ENCODE measurements at regions not wholly inside any gene's neighbourhood (a gene's known extent, or its start where the extent isn't known, plus 50 kb on each side); places are given as distances from the start of the nearest gene placed in this dataset.
"Not testable (repeated sequence)": the region's sequence is repeated elsewhere in the genome, so short reads cannot be mapped to it uniquely, and the experiment has no call there.

DNA sequence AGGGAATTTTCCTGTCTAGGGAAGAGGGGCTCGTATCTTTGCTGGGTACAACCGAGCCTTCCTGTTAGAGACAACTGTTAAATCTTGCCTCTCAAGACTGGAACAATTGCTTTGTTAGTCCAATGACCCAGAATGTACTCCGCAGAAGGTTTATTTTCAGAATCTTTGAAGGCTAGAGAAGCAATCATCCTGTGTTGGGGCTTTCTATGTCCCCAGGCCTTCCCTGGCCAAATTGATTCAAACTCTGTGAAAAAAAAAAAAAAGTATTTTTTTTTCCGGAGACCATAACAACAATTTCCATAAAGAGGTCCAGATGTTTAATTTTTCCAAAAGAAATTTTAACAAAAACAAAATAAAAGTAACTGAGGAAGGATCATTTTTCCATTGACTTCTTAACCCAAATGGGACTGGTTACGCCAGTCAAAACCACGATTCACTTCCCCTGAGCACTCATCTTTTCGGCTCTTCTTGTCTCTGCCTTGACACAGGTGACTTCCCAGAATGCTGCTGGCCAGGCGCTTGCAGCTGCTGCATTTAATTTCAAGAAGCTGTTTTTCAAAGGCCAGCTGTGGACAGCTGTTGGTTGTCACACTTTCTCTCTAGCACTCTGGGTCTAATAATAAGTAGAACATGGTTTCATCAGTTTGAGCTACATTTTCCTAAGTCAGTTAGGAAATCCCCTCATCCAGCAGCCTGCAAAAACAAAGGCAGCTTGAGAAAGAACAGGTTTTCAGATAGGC lies 81.6 kb upstream of the MANSC4 start:
- Histone ChIP-seq H3K36me3 (ENCODE audit: control insufficient read depth in 4 of 4, insufficient read depth in 4 of 4, low read length in 4 of 4) (no peaks in the 10 kb centered on the region), H3K27ac (ENCODE audit: low read depth in 1 of 2, low read length in 1 of 2) (no peak overlapping the region), H3K27me3 (ENCODE audit: control insufficient read depth in 3 of 3, insufficient read depth in 3 of 3, low read length in 2 of 3) (no peaks in the 10 kb centered on the region), H3K9me3 (ENCODE audit: control insufficient read depth in 4 of 4, insufficient read depth in 3 of 4, low read length in 3 of 4) (peaks cover 0 to 3% (median 0%) of the 10 kb centered on the region in 4 donors), H3K4me3 (no peak overlapping the region), H3K9ac (ENCODE audit: insufficient read depth in 1 of 2, low read length in 2 of 2) (no peak overlapping the region), H3K4me1 (ENCODE audit: control insufficient read depth in 5 of 5, insufficient read depth in 5 of 5, low read length in 5 of 5) (peaks cover 0 to 8% (median 0%) of the 10 kb centered on the region in 5 donors)
- DNase-seq (peak; percentile 75 to 93 (median 89)), ATAC-seq (ENCODE audit: insufficient read depth, low FRiP score) (no peak)
- 72 to 84% methylated on average over 8 of the region's 8 CpGs for WGBS, 2 donors
- TF ChIP-seq, protein P1, sequence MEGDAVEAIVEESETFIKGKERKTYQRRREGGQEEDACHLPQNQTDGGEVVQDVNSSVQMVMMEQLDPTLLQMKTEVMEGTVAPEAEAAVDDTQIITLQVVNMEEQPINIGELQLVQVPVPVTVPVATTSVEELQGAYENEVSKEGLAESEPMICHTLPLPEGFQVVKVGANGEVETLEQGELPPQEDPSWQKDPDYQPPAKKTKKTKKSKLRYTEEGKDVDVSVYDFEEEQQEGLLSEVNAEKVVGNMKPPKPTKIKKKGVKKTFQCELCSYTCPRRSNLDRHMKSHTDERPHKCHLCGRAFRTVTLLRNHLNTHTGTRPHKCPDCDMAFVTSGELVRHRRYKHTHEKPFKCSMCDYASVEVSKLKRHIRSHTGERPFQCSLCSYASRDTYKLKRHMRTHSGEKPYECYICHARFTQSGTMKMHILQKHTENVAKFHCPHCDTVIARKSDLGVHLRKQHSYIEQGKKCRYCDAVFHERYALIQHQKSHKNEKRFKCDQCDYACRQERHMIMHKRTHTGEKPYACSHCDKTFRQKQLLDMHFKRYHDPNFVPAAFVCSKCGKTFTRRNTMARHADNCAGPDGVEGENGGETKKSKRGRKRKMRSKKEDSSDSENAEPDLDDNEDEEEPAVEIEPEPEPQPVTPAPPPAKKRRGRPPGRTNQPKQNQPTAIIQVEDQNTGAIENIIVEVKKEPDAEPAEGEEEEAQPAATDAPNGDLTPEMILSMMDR (IDR thresholded peaks at IDR 0.05; ENCODE audit: control extremely low read depth, extremely low read depth): no peak

DNA sequence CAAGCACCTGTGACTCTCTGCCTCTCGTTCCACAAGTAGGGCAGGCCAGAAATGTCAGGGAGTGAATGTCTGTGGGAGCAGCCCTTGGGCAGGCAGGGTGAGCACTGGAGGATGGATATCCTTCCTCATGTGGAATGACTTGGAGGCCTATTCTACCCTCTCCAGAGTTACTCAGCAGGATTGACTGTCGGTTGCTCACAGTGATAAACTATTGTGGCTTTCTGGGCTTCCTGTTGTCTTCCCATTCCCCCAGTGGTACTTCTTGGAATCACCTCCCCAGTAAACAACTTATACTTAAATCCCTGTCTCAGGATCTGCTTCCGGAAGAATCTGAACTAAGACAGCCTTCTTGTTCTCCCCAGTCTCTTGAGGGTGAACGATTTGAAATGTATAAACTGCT lies 79.6 kb upstream of the MANSC4 start:
- Histone ChIP-seq H3K27me3 (ENCODE audit: control insufficient read depth in 3 of 3, insufficient read depth in 3 of 3, low read length in 2 of 3) (no peaks in the 10 kb centered on the region), H3K4me3 (no peak overlapping the region), H3K4me1 (ENCODE audit: control insufficient read depth in 5 of 5, insufficient read depth in 5 of 5, low read length in 5 of 5) (peaks cover 0 to 5% (median 0%) of the 10 kb centered on the region in 5 donors), H3K9me3 (ENCODE audit: control insufficient read depth in 4 of 4, insufficient read depth in 3 of 4, low read length in 3 of 4) (peaks cover 0 to 3% (median 0%) of the 10 kb centered on the region in 4 donors), H3K9ac (ENCODE audit: insufficient read depth in 1 of 2, low read length in 2 of 2) (no peak overlapping the region), H3K36me3 (ENCODE audit: control insufficient read depth in 4 of 4, insufficient read depth in 4 of 4, low read length in 4 of 4) (no peaks in the 10 kb centered on the region), H3K27ac (ENCODE audit: low read depth in 1 of 2, low read length in 1 of 2) (no peak overlapping the region)
- DNase-seq (no peak), ATAC-seq (ENCODE audit: insufficient read depth, low FRiP score) (no peak)
- WGBS, 2 donors: 83 to 85% methylated on average over 4 of the region's 4 CpGs
- TF ChIP-seq, protein P1 (IDR thresholded peaks at IDR 0.05; ENCODE audit: control extremely low read depth, extremely low read depth): no peak

DNA sequence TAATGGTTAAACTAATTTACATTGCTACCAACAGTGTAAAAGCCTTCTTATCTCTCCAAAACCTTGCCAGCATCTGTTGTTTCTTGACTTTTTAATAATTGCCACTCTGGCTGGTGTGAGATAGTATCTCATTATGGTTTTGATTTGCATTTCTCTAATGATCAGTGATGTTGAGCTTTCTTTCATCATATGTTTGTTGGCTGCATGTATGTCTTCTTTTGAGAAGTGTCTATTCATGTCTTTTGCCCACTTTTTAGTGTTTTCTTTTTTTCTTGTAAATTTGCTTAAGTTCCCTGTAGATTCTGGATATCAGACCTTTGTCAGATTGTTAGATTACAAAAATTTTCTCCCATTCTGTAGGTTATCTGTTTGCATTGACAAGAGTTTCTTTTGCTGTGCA lies 77.0 kb upstream of the MANSC4 start:
- not testable (repeated sequence) for H3K9me3 ChIP-seq (ENCODE audit: control insufficient read depth in 4 of 4, insufficient read depth in 3 of 4, low read length in 3 of 4); H3K4me1 ChIP-seq (ENCODE audit: control insufficient read depth in 5 of 5, insufficient read depth in 5 of 5, low read length in 5 of 5); H3K27me3 ChIP-seq (ENCODE audit: control insufficient read depth in 3 of 3, insufficient read depth in 3 of 3, low read length in 2 of 3); H3K27ac ChIP-seq (ENCODE audit: low read depth in 1 of 2, low read length in 1 of 2); H3K9ac ChIP-seq (ENCODE audit: insufficient read depth in 1 of 2, low read length in 2 of 2); H3K36me3 ChIP-seq (ENCODE audit: control insufficient read depth in 4 of 4, insufficient read depth in 4 of 4, low read length in 4 of 4); DNase-seq; H3K4me3 ChIP-seq; ATAC-seq (ENCODE audit: insufficient read depth, low FRiP score)

DNA sequence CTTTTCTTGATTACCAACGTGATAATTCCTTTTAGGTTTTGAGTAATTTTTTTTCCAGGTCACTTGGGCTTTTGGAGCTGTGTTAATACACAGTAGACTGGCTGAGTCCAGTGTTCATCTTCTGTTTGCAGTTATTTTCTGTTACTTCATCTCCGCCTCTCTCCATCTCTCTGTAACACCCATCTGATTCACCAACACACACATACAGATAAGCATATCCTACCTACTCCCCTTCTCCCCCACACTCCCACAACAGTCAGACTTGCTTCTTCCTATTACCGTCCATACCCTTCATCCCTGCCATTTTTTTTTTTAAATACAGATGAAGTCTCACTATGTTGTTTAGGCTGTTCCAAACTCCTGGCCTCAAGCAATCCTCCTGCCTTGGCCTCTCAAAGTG lies 72.7 kb upstream of the MANSC4 start:
- Histone ChIP-seq H3K4me1 (ENCODE audit: control insufficient read depth in 5 of 5, insufficient read depth in 5 of 5, low read length in 5 of 5) (no peaks in the 10 kb centered on the region), H3K36me3 (ENCODE audit: control insufficient read depth in 4 of 4, insufficient read depth in 4 of 4, low read length in 4 of 4) (no peaks in the 10 kb centered on the region), H3K4me3 (no peak overlapping the region), H3K27ac (ENCODE audit: low read depth in 1 of 2, low read length in 1 of 2) (no peak overlapping the region), H3K9ac (ENCODE audit: insufficient read depth in 1 of 2, low read length in 2 of 2) (no peak overlapping the region), H3K9me3 (ENCODE audit: control insufficient read depth in 4 of 4, insufficient read depth in 3 of 4, low read length in 3 of 4) (peaks cover 0 to under 1% (median 0%) of the 10 kb centered on the region in 4 donors), H3K27me3 (ENCODE audit: control insufficient read depth in 3 of 3, insufficient read depth in 3 of 3, low read length in 2 of 3) (no peaks in the 10 kb centered on the region)
- 84 to 92% methylated on average over 3 of the region's 3 CpGs for WGBS, 2 donors
- ATAC-seq (ENCODE audit: insufficient read depth, low FRiP score) (no peak), DNase-seq (no peak)
- TF ChIP-seq, protein P1 (IDR thresholded peaks at IDR 0.05; ENCODE audit: control extremely low read depth, extremely low read depth): no peak
